Adrenal gland (tissue), 5 donors: ENCODE measurements at regions not wholly inside any gene's neighbourhood (a gene's known extent, or its start where the extent isn't known, plus 50 kb on each side); places are given as distances from the start of the nearest gene placed in this dataset.

Source experiments
- POLR2A ChIP-seq, 2 donors: fragments of 450-650 bp; IDR thresholded peaks; one replicate each; pipeline ENCODE4 v1.6.1; 2017; ENCODE audit warnings: antibody characterized with exemption in 2 of 2, mild to moderate bottlenecking in 2 of 2, moderate library complexity in 1 of 2
- TF ChIP-seq, protein P1 (sequence below), 6 experiments: fragments of 450-650 bp in 4 of 6; fragments of 200-600 bp in 2 of 6; sonication (generic) in 1 of 6; IDR thresholded peaks; 1 replicate in 5 of 6; 2 replicates in 1 of 6; pipeline versions ENCODE4 v1.5.1 to v1.8.0; 2016 to 2021; ENCODE audit warnings: antibody characterized with exemption in 6 of 6, mild to moderate bottlenecking in 2 of 6, moderate library complexity in 1 of 6
- donor health status: DM: no; HTN: no; CAD: no.

DNA sequence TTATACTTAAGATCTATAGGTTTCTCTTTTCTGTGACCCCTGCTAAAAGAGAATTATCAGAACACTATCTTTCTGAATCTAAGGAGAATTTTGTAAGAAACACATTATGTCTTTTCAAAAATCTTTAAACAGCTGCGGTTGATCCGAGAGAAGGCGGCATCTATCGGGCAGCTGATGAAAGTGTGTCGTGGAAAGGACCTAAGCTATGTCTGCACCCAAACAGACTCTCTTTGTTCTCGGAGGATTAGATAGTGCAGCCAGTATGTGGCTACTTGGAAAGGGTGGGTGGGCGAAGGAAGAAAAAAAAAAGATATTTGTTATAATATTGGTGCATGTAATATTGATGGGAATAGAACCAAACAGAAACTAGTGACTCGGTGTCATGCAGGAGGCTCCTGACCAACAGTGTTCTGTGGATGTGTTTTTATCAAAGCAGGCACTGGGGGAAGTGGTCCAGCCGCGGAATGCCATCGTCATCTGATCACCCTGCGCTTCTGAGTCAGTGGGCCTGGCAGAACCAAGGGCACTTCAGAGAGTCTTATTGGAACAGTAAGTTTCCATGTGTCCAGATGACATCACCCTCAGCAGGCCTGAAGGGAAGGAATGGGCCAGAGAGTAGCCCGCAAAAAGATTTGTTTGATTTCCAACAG lies 509.7 kb upstream of the AKR1E2 start:
- no peak for TF ChIP-seq POLR2A (IDR thresholded peaks at IDR 0.05)
- TF ChIP-seq, protein P1, sequence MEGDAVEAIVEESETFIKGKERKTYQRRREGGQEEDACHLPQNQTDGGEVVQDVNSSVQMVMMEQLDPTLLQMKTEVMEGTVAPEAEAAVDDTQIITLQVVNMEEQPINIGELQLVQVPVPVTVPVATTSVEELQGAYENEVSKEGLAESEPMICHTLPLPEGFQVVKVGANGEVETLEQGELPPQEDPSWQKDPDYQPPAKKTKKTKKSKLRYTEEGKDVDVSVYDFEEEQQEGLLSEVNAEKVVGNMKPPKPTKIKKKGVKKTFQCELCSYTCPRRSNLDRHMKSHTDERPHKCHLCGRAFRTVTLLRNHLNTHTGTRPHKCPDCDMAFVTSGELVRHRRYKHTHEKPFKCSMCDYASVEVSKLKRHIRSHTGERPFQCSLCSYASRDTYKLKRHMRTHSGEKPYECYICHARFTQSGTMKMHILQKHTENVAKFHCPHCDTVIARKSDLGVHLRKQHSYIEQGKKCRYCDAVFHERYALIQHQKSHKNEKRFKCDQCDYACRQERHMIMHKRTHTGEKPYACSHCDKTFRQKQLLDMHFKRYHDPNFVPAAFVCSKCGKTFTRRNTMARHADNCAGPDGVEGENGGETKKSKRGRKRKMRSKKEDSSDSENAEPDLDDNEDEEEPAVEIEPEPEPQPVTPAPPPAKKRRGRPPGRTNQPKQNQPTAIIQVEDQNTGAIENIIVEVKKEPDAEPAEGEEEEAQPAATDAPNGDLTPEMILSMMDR (IDR thresholded peaks at IDR 0.05): no peak
